ENCODE measurements at regions not wholly inside any gene's neighbourhood (a gene's known extent, or its start where the extent isn't known, plus 50 kb on each side); places are given as distances from the start of the nearest gene placed in this dataset.

DNA sequence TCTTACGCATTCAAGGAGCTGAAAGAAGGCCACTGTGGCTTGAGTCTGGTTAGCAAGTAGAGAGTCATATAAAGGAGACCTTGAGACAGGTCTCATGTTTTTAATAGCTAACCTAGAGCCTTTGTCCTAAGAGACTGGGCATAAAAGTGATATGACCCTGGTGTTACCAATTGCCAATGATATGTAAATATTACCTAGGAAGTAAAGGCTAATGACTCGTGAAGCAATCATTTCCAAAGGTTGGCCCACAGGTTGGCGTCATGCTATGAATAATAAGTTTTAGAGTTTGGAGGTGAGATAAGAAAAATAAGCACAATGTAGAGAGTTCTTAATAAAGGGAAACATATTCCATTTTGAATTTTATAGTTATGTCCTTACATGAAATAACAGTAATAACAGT, 116.6 kb upstream of the PLEKHA5 start:
- H3K4me3 Mint-ChIP-seq, result no peak overlapping the region
- Histone ChIP-seq H2AFZ (ENCODE audit: insufficient read depth, low read depth, low read length, poor library complexity, severe bottlenecking) (no peak overlapping the region), H3K4me2 (replicated peaks; ENCODE audit: low read depth, low read length, poor library complexity, severe bottlenecking) (no peak overlapping the region), H3K79me2 (ENCODE audit: control insufficient read depth, insufficient read depth, low read length) (no peaks in the 10 kb centered on the region), H3K9me3 (ENCODE audit: control extremely low read depth in 1 of 3, control insufficient read depth in 2 of 3, insufficient read depth in 1 of 3, low read length in 2 of 3) (no peaks in the 10 kb centered on the region), H4K20me1 (ENCODE audit: control insufficient read depth, insufficient read depth, low read length, poor library complexity, severe bottlenecking) (no peaks in the 10 kb centered on the region), H3K9ac (ENCODE audit: low read length) (no peak overlapping the region), H3K36me3 (replicated peaks in 1 of 2; ENCODE audit: control extremely low read depth in 1 of 2, control insufficient read depth in 1 of 2, extremely low read depth in 1 of 2, insufficient read depth in 2 of 2, low read length in 1 of 2) (no peaks in the 10 kb centered on the region), H3K27ac (ENCODE audit: low read length in 2 of 2) (no peak overlapping the region), H3K4me3 (ENCODE audit: control extremely low read depth in 1 of 5, extremely low read depth in 1 of 5, insufficient read depth in 1 of 5, low read depth in 2 of 5, low read length in 4 of 5) (no peak overlapping the region), H3K27me3 (replicated peaks in 1 of 4; ENCODE audit: control extremely low read depth in 1 of 4, control insufficient read depth in 3 of 4, insufficient read depth in 4 of 4, low read length in 3 of 4) (no peaks in the 10 kb centered on the region), H3K4me1 (ENCODE audit: control insufficient read depth in 2 of 2, insufficient read depth in 2 of 2, low read length in 2 of 2) (no peaks in the 10 kb centered on the region)
- no peaks in the 10 kb centered on the region for H3K27me3 Mint-ChIP-seq
- no peak overlapping the region for H3K27ac Mint-ChIP-seq
- TF ChIP-seq EZH2 (IDR thresholded peaks at IDR 0.05; ENCODE audit: borderline replicate concordance, insufficient read depth, low read depth, low read length, poor library complexity, severe bottlenecking), result no peak
- TF ChIP-seq, protein P1, sequence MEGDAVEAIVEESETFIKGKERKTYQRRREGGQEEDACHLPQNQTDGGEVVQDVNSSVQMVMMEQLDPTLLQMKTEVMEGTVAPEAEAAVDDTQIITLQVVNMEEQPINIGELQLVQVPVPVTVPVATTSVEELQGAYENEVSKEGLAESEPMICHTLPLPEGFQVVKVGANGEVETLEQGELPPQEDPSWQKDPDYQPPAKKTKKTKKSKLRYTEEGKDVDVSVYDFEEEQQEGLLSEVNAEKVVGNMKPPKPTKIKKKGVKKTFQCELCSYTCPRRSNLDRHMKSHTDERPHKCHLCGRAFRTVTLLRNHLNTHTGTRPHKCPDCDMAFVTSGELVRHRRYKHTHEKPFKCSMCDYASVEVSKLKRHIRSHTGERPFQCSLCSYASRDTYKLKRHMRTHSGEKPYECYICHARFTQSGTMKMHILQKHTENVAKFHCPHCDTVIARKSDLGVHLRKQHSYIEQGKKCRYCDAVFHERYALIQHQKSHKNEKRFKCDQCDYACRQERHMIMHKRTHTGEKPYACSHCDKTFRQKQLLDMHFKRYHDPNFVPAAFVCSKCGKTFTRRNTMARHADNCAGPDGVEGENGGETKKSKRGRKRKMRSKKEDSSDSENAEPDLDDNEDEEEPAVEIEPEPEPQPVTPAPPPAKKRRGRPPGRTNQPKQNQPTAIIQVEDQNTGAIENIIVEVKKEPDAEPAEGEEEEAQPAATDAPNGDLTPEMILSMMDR (IDR thresholded peaks at IDR 0.05), result no peak
- ATAC-seq (ENCODE audit: low read depth), result no peak
- no peak for DNase-seq
- POLR2A ChIA-PET, result no interaction called here
- 100% methylated on average over 1 of the region's 3 CpGs for WGBS (ENCODE audit: insufficient coverage)
- no peaks in the 10 kb centered on the region for H3K4me1 Mint-ChIP-seq
- CTCF ChIA-PET, result no interaction called here
- intact Hi-C loops (cut with micrococcal nuclease), result no loop called here
- peaks cover 1% of the 10 kb centered on the region for H3K9me3 Mint-ChIP-seq (ENCODE audit: insufficient read depth)

DNA sequence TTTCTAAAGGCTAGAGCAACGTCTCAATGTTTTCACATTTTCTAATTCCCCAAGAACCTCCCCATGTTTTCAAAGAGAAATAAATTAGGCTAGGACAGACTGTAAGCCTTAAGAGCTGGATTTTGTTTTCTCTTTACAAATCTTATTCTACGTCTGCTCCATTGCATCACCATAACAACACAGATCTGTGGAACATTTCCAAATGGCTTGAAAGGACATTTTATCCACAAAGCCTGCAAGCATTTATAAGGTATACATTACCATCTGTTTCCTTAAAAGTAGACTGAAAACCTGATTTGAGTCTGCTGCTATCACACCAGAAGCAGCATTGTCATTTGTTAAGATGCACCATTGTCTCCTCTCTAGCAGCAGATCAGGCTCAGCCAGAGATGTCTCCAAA, 115.3 kb upstream of the PLEKHA5 start:
- ChIA-PET POLR2A (no interaction called here), CTCF (no interaction called here)
- WGBS (ENCODE audit: insufficient coverage), result 80% methylated on average over 1 of the region's 2 CpGs
- Histone ChIP-seq H4K20me1 (ENCODE audit: control insufficient read depth, insufficient read depth, low read length, poor library complexity, severe bottlenecking) (no peaks in the 10 kb centered on the region), H3K36me3 (replicated peaks in 1 of 2; ENCODE audit: control extremely low read depth in 1 of 2, control insufficient read depth in 1 of 2, extremely low read depth in 1 of 2, insufficient read depth in 2 of 2, low read length in 1 of 2) (no peaks in the 10 kb centered on the region), H2AFZ (ENCODE audit: insufficient read depth, low read depth, low read length, poor library complexity, severe bottlenecking) (no peak overlapping the region), H3K4me1 (ENCODE audit: control insufficient read depth in 2 of 2, insufficient read depth in 2 of 2, low read length in 2 of 2) (no peaks in the 10 kb centered on the region), H3K79me2 (ENCODE audit: control insufficient read depth, insufficient read depth, low read length) (no peaks in the 10 kb centered on the region), H3K9me3 (ENCODE audit: control extremely low read depth in 1 of 3, control insufficient read depth in 2 of 3, insufficient read depth in 1 of 3, low read length in 2 of 3) (no peaks in the 10 kb centered on the region), H3K4me3 (ENCODE audit: control extremely low read depth in 1 of 5, extremely low read depth in 1 of 5, insufficient read depth in 1 of 5, low read depth in 2 of 5, low read length in 4 of 5) (no peak overlapping the region), H3K27ac (ENCODE audit: low read length in 2 of 2) (no peak overlapping the region), H3K9ac (ENCODE audit: low read length) (no peak overlapping the region), H3K4me2 (replicated peaks; ENCODE audit: low read depth, low read length, poor library complexity, severe bottlenecking) (no peak overlapping the region), H3K27me3 (replicated peaks in 1 of 4; ENCODE audit: control extremely low read depth in 1 of 4, control insufficient read depth in 3 of 4, insufficient read depth in 4 of 4, low read length in 3 of 4) (no peaks in the 10 kb centered on the region)
- TF ChIP-seq, protein P1 (IDR thresholded peaks at IDR 0.05), result no peak
- TF ChIP-seq EZH2 (IDR thresholded peaks at IDR 0.05; ENCODE audit: borderline replicate concordance, insufficient read depth, low read depth, low read length, poor library complexity, severe bottlenecking), result no peak
- Mint-ChIP-seq H3K27me3 (no peaks in the 10 kb centered on the region), H3K4me3 (no peak overlapping the region), H3K4me1 (no peaks in the 10 kb centered on the region), H3K9me3 (ENCODE audit: insufficient read depth) (peaks cover 1% of the 10 kb centered on the region), H3K27ac (no peak overlapping the region)
- ATAC-seq (ENCODE audit: low read depth) (no peak), DNase-seq (no peak)
- intact Hi-C loops (cut with micrococcal nuclease), result no loop called here

Measured in B cell (primary cell).